ENCODE measurements at regions not wholly inside any gene's neighbourhood (a gene's known extent, or its start where the extent isn't known, plus 50 kb on each side); places are given as distances from the start of the nearest gene placed in this dataset.

GRCh38 chr9:94498801-94499453 is 56.0 kb upstream of the PCAT7 start:
- Histone ChIP-seq H3K9ac (ENCODE audit: control insufficient read depth, extremely low read depth, insufficient read depth, low read length) (no peak overlapping the region), H3K4me3 (ENCODE audit: control insufficient read depth in 2 of 3, extremely low read depth in 1 of 3, insufficient read depth in 2 of 3, low read depth in 1 of 3, low read length in 3 of 3) (no peak overlapping the region), H4K20me1 (ENCODE audit: control insufficient read depth, extremely low read depth, insufficient read depth, low read length) (no peaks in the 10 kb centered on the region), H3K4me1 (ENCODE audit: control insufficient read depth, extremely low read depth, insufficient read depth, low read length) (no peaks in the 10 kb centered on the region), H3K4me2 (ENCODE audit: control insufficient read depth, extremely low read depth, insufficient read depth, low read depth, low read length) (no peak overlapping the region), H3K27ac (ENCODE audit: control insufficient read depth, insufficient read depth, low read length) (no peak overlapping the region), H3K9me3 (ENCODE audit: control insufficient read depth, low read depth, low read length) (no peaks in the 10 kb centered on the region), H3K9me1 (ENCODE audit: control insufficient read depth, extremely low read depth, insufficient read depth, low read length) (no peaks in the 10 kb centered on the region), H3K27me3 (ENCODE audit: control insufficient read depth, extremely low read depth, insufficient read depth, low read length) (peaks cover 3% of the 10 kb centered on the region), H3K79me2 (ENCODE audit: control insufficient read depth, insufficient read depth, low read length) (no peaks in the 10 kb centered on the region), H3K36me3 (ENCODE audit: control insufficient read depth in 2 of 2, extremely low read depth in 1 of 2, insufficient read depth in 2 of 2, low read length in 2 of 2) (no peaks in the 10 kb centered on the region), H2AFZ (ENCODE audit: control insufficient read depth, low read length) (no peak overlapping the region)
- dilution Hi-C loops (cut with MboI; ENCODE audit: extremely low pct_ligation_motif_present, low sequenced_read_pairs) = no loop called here
- TF ChIP-seq CTCF (optimal IDR thresholded peaks at IDR 0.05 in 1 of 3, IDR thresholded peaks at IDR 0.05 in 1 of 3, conservative IDR thresholded peaks at IDR 0.05 in 1 of 3; ENCODE audit: extremely low read depth in 1 of 3, insufficient read depth in 2 of 3, low read length in 3 of 3) (no peak), EZH2 (IDR thresholded peaks at IDR 0.05; ENCODE audit: low read length) (no peak)
- DNase-seq (ENCODE audit: low read depth, low spot score) = no peak
- FAIRE-seq = no peak

DNA sequence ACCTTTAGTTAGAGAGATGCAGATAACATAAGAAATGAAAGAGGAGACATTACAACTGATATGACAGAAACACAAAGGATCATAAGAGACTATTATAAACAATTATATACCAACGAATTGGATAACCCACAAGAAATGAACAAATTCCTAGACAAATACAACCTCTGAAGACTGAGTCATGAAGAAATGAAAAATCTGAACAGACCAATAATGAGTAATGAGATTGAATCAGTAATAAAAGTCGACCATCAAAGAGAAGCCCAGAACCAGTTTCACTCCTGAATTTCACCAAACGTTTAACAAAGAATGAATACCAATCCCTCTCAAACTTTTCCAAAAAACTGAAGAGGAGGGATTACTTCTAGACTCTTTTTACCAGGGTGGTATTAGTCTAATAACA is 50.5 kb upstream of the PCAT7 start:
- no peak for FAIRE-seq
- dilution Hi-C loops (cut with MboI; ENCODE audit: extremely low pct_ligation_motif_present, low sequenced_read_pairs) = no loop called here

More for the DNA sequence above, 50.5 kb upstream of the PCAT7 start:
- Histone ChIP-seq H3K9me3 (ENCODE audit: control insufficient read depth, low read depth, low read length) (no peaks in the 10 kb centered on the region), H3K27ac (ENCODE audit: control insufficient read depth, insufficient read depth, low read length) (no peak overlapping the region), H3K4me3 (ENCODE audit: control insufficient read depth in 2 of 3, extremely low read depth in 1 of 3, insufficient read depth in 2 of 3, low read depth in 1 of 3, low read length in 3 of 3) (no peak overlapping the region), H3K79me2 (ENCODE audit: control insufficient read depth, insufficient read depth, low read length) (no peaks in the 10 kb centered on the region), H3K9me1 (ENCODE audit: control insufficient read depth, extremely low read depth, insufficient read depth, low read length) (no peaks in the 10 kb centered on the region), H3K4me2 (ENCODE audit: control insufficient read depth, extremely low read depth, insufficient read depth, low read depth, low read length) (no peak overlapping the region), H4K20me1 (ENCODE audit: control insufficient read depth, extremely low read depth, insufficient read depth, low read length) (no peaks in the 10 kb centered on the region), H3K36me3 (ENCODE audit: control insufficient read depth in 2 of 2, extremely low read depth in 1 of 2, insufficient read depth in 2 of 2, low read length in 2 of 2) (no peaks in the 10 kb centered on the region), H2AFZ (ENCODE audit: control insufficient read depth, low read length) (no peak overlapping the region), H3K9ac (ENCODE audit: control insufficient read depth, extremely low read depth, insufficient read depth, low read length) (no peak overlapping the region), H3K27me3 (ENCODE audit: control insufficient read depth, extremely low read depth, insufficient read depth, low read length) (no peaks in the 10 kb centered on the region), H3K4me1 (ENCODE audit: control insufficient read depth, extremely low read depth, insufficient read depth, low read length) (no peaks in the 10 kb centered on the region)
- TF ChIP-seq CTCF (optimal IDR thresholded peaks at IDR 0.05 in 1 of 3, IDR thresholded peaks at IDR 0.05 in 1 of 3, conservative IDR thresholded peaks at IDR 0.05 in 1 of 3; ENCODE audit: extremely low read depth in 1 of 3, insufficient read depth in 2 of 3, low read length in 3 of 3) = no peak
- TF ChIP-seq EZH2 (IDR thresholded peaks at IDR 0.05; ENCODE audit: low read length) = no peak
- no peak for DNase-seq (ENCODE audit: low read depth, low spot score)

Data from keratinocyte (primary cell).